ENCODE measurements at regions not wholly inside any gene's neighbourhood (a gene's known extent, or its start where the extent isn't known, plus 50 kb on each side); places are given as distances from the start of the nearest gene placed in this dataset.

DNA sequence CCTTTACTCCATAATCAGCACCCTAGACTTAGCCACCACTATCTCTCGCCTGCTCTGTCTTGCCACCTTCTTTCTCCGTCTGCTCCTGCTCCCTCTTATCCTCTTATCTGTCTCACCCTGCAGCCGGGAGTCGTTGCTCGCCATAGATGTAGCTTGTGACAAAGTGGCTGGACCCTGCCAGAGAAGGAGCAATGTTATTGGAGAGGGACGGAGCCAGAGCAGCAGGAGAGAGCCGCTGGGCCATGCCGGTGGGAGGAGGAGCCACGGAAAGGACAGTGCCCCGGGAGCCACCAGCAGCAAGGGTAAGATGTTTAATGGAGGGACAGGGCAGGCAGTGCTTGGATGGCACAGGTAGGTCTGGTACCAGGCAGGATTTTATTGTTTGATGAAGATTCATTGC is 137.3 kb downstream of the SEC61B start:
- H3K27ac ChIP-seq (ENCODE audit: low read depth, low read length, poor library complexity, severe bottlenecking): no peak overlapping the region
- H3K79me2 ChIP-seq (ENCODE audit: insufficient read depth, low read length): no peaks in the 10 kb centered on the region
- no peaks in the 10 kb centered on the region for H4K20me1 ChIP-seq (ENCODE audit: insufficient read depth, low read length)
- 0 out of 2 replicates have a peak, but pooled peaks cover 5% of the 10 kb centered on the region for H3K27me3 ChIP-seq (ENCODE audit: insufficient read depth, low read length)
- H3K9me2 ChIP-seq (ENCODE audit: low read depth, low read length): no peaks in the 10 kb centered on the region
- H3K4me2 ChIP-seq (ENCODE audit: low read length): no peak overlapping the region
- no peak overlapping the region for H3K9ac ChIP-seq (ENCODE audit: low read length)
- no peaks in the 10 kb centered on the region for H3F3A ChIP-seq (ENCODE audit: insufficient read depth, low read length)
- H3K36me3 ChIP-seq (ENCODE audit: insufficient read depth, low read length): no peaks in the 10 kb centered on the region
- TF ChIP-seq, protein P1, sequence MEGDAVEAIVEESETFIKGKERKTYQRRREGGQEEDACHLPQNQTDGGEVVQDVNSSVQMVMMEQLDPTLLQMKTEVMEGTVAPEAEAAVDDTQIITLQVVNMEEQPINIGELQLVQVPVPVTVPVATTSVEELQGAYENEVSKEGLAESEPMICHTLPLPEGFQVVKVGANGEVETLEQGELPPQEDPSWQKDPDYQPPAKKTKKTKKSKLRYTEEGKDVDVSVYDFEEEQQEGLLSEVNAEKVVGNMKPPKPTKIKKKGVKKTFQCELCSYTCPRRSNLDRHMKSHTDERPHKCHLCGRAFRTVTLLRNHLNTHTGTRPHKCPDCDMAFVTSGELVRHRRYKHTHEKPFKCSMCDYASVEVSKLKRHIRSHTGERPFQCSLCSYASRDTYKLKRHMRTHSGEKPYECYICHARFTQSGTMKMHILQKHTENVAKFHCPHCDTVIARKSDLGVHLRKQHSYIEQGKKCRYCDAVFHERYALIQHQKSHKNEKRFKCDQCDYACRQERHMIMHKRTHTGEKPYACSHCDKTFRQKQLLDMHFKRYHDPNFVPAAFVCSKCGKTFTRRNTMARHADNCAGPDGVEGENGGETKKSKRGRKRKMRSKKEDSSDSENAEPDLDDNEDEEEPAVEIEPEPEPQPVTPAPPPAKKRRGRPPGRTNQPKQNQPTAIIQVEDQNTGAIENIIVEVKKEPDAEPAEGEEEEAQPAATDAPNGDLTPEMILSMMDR (IDR thresholded peaks at IDR 0.05; ENCODE audit: low read length): no peak
- no peak for TF ChIP-seq EZH2 (IDR thresholded peaks at IDR 0.05; ENCODE audit: borderline replicate concordance, low read length)
- H3K9me3 ChIP-seq (ENCODE audit: low read length): no peaks in the 10 kb centered on the region
- H3K4me1 ChIP-seq (ENCODE audit: insufficient read depth, low read length, severe bottlenecking): no peaks in the 10 kb centered on the region
- H3K4me3 ChIP-seq (ENCODE audit: low read depth, low read length, poor library complexity, severe bottlenecking): no peak overlapping the region
- H2AFZ ChIP-seq (ENCODE audit: low read length): no peak overlapping the region

DNA sequence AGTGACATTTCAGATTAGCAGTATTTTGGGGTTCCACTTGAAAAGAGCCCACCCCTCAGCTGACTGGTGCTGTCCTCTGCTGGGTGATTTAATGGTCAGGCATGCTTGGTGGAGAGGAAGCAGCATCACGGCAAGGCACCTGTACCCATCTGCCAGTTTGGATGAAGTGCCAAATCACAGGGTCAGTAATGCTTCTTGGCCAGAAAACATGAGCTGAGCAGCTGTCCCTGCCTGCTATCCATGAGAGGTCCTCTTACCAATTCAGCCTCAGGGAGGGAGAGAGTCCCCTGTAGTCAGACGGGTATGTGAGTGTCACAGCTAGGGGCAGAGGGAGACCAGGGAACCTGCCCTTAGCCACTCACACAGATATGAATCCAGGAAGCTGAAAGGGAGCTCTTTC is 137.9 kb downstream of the SEC61B start:
- Histone ChIP-seq H3K27me3 (ENCODE audit: insufficient read depth, low read length) (0 out of 2 replicates have a peak, but pooled peaks cover 5% of the 10 kb centered on the region), H3K4me3 (ENCODE audit: low read depth, low read length, poor library complexity, severe bottlenecking) (no peak overlapping the region), H3K9ac (ENCODE audit: low read length) (no peak overlapping the region)

GRCh38 chr9:99361817-99362216 is 139.7 kb downstream of the SEC61B start:
- no peak overlapping the region for H3K9ac ChIP-seq (ENCODE audit: low read length)

More for the DNA sequence above, 137.9 kb downstream of the SEC61B start:
- H3K27ac ChIP-seq (ENCODE audit: low read depth, low read length, poor library complexity, severe bottlenecking): no peak overlapping the region
- H3K9me3 ChIP-seq (ENCODE audit: low read length): no peaks in the 10 kb centered on the region
- no peak overlapping the region for H2AFZ ChIP-seq (ENCODE audit: low read length)
- H3K4me1 ChIP-seq (ENCODE audit: insufficient read depth, low read length, severe bottlenecking): no peaks in the 10 kb centered on the region
- no peak for TF ChIP-seq EZH2 (IDR thresholded peaks at IDR 0.05; ENCODE audit: borderline replicate concordance, low read length)
- TF ChIP-seq, protein P1 (IDR thresholded peaks at IDR 0.05; ENCODE audit: low read length): no peak
- no peaks in the 10 kb centered on the region for H3F3A ChIP-seq (ENCODE audit: insufficient read depth, low read length)
- no peaks in the 10 kb centered on the region for H4K20me1 ChIP-seq (ENCODE audit: insufficient read depth, low read length)
- no peaks in the 10 kb centered on the region for H3K36me3 ChIP-seq (ENCODE audit: insufficient read depth, low read length)
- H3K9me2 ChIP-seq (ENCODE audit: low read depth, low read length): no peaks in the 10 kb centered on the region
- no peaks in the 10 kb centered on the region for H3K79me2 ChIP-seq (ENCODE audit: insufficient read depth, low read length)
- H3K4me2 ChIP-seq (ENCODE audit: low read length): no peak overlapping the region

More at GRCh38 chr9:99361817-99362216, 139.7 kb downstream of the SEC61B start:
- 0 out of 2 replicates have a peak, but pooled peaks cover 5% of the 10 kb centered on the region for H3K27me3 ChIP-seq (ENCODE audit: insufficient read depth, low read length)
- no peak overlapping the region for H3K4me3 ChIP-seq (ENCODE audit: low read depth, low read length, poor library complexity, severe bottlenecking)
- TF ChIP-seq EZH2 (IDR thresholded peaks at IDR 0.05; ENCODE audit: borderline replicate concordance, low read length): no peak
- TF ChIP-seq, protein P1 (IDR thresholded peaks at IDR 0.05; ENCODE audit: low read length): no peak
- no peaks in the 10 kb centered on the region for H3K79me2 ChIP-seq (ENCODE audit: insufficient read depth, low read length)
- no peak overlapping the region for H3K4me2 ChIP-seq (ENCODE audit: low read length)
- H3K36me3 ChIP-seq (ENCODE audit: insufficient read depth, low read length): no peaks in the 10 kb centered on the region
- H4K20me1 ChIP-seq (ENCODE audit: insufficient read depth, low read length): no peaks in the 10 kb centered on the region
- H3F3A ChIP-seq (ENCODE audit: insufficient read depth, low read length): no peaks in the 10 kb centered on the region
- H3K27ac ChIP-seq (ENCODE audit: low read depth, low read length, poor library complexity, severe bottlenecking): no peak overlapping the region
- H2AFZ ChIP-seq (ENCODE audit: low read length): no peak overlapping the region
- H3K9me3 ChIP-seq (ENCODE audit: low read length): no peaks in the 10 kb centered on the region
- H3K9me2 ChIP-seq (ENCODE audit: low read depth, low read length): no peaks in the 10 kb centered on the region
- no peaks in the 10 kb centered on the region for H3K4me1 ChIP-seq (ENCODE audit: insufficient read depth, low read length, severe bottlenecking)
